Activated T-helper 1 cell treated with anti-CD3 and anti-CD28 coated beads, Interleukin-12 subunit alpha, Interleukin-12 subunit beta, Interleukin-2, Interleukin-4 antibody, amounts not matched to agents 30 ng/mL and 10 ng/mL and 1 ng/mL, durations not matched to agents 14 hours and 24 hours and 36 hours (primary cell): ENCODE measurements at regions not wholly inside any gene's neighbourhood (a gene's known extent, or its start where the extent isn't known, plus 50 kb on each side); places are given as distances from the start of the nearest gene placed in this dataset.

Experiments used
- DNase-seq: peaks from one replicate; pipeline ENCODE4 v3.0.0; 2021; ENCODE audit warnings: low spot score
- H3K27ac Mint-ChIP-seq: one replicate; pipeline ENCODE4 v1.8.0; 2021; ENCODE audit warnings: mild to moderate bottlenecking, mixed read lengths
- H3K27me3 Mint-ChIP-seq: one replicate; pipeline ENCODE4 v1.8.0; 2022; ENCODE audit warnings: mild to moderate bottlenecking, moderate library complexity, mixed read lengths; ENCODE audit not compliant: insufficient read depth
- H3K36me3 Mint-ChIP-seq: one replicate; pipeline ENCODE4 v1.8.0; 2021; ENCODE audit warnings: low read depth, mixed read lengths
- H3K4me1 Mint-ChIP-seq: one replicate; pipeline ENCODE4 v1.8.0; 2021; ENCODE audit warnings: low read depth, mixed read lengths
- H3K4me3 Mint-ChIP-seq: one replicate; pipeline ENCODE4 v1.8.0; 2021; ENCODE audit warnings: mild to moderate bottlenecking, moderate library complexity, mixed read lengths
- H3K9me3 Mint-ChIP-seq: one replicate; pipeline ENCODE4 v1.8.0; 2021; ENCODE audit warnings: mixed read lengths
- intact Hi-C: fragments of 100-400 bp; cut with micrococcal nuclease; formaldehyde crosslinking; loops from one replicate; pipeline ENCODE4 v1.15.1; 2024

DNA sequence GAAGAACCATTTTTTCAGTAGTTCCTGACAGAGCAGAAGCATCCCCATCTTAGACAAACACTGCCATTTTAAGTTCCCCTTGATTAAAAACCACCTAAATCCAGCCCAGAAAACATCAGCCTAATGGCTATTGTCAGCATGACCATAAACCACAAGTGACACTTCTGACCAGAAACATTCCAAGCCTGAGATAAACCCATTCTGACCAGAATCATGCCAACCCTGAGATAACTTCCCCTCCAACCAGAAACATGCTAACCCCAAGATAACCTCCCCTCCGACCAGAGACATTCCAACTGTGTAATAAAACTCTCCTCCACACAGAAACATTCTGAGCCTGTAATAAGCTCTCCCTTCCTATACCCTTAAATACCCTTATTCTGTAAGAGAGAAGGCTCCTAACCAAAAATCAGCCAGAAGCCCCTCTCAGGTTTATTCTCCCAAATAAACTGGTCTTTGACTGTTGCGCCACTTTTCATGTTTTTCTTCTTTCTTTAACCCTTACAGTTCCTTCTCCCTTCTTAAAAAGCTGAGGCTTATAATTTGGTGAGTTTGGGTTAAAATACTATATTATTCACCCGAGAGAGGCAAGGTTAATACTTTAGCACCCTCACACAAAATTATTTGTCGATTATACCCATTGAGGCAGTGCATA is 149.7 kb downstream of the HNMT start:
- no peak overlapping the region for H3K27ac Mint-ChIP-seq
- intact Hi-C loops = no loop called here
- no peaks in the 10 kb centered on the region for H3K36me3 Mint-ChIP-seq
- H3K4me3 Mint-ChIP-seq = no peak overlapping the region
- no peak for DNase-seq
- H3K27me3 Mint-ChIP-seq = no peaks in the 10 kb centered on the region
- H3K9me3 Mint-ChIP-seq = no peaks in the 10 kb centered on the region
- no peaks in the 10 kb centered on the region for H3K4me1 Mint-ChIP-seq

DNA sequence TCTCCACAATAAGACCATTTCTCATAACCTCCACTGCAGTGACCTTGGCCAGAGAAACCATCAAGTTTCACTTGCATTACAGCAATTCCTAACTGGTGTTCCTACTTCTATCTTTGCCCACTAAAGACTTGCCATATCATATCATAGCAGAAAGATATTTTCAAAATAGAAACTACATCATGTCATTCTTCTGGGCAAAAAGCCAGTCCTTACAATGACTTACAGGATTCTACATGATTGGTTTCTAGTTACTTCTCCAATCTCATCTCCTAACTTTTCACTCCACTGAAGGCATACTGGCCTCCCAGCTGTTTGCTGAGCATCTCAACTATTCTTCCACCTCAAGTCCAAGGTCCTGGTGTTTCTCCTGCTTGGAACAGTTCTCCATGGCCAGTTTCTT is 151.4 kb downstream of the HNMT start:
- Mint-ChIP-seq H3K4me3 (no peak overlapping the region), H3K27me3 (no peaks in the 10 kb centered on the region), H3K36me3 (no peaks in the 10 kb centered on the region), H3K27ac (no peak overlapping the region), H3K9me3 (no peaks in the 10 kb centered on the region), H3K4me1 (no peaks in the 10 kb centered on the region)
- intact Hi-C loops = no loop called here
- no peak for DNase-seq

DNA sequence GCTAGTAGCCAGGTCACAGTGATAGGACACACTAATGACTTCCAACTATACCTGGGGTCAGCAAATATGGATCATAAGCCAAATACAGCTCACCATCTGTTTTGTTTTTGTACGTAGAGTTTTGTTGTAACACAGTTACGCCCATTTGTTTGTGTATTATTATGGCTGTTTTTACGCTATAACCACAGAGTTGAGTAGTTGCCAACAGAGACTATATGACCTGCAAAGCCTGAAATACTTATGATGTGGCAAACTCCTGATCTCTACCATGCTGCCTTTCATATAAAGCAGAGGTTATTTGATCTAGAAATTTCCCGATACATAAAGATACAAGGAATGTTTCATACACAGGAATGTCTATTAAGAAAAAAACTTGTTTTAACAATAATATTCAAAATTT is 152.2 kb downstream of the HNMT start:
- no peaks in the 10 kb centered on the region for H3K9me3 Mint-ChIP-seq
- no peak overlapping the region for H3K27ac Mint-ChIP-seq

DNA sequence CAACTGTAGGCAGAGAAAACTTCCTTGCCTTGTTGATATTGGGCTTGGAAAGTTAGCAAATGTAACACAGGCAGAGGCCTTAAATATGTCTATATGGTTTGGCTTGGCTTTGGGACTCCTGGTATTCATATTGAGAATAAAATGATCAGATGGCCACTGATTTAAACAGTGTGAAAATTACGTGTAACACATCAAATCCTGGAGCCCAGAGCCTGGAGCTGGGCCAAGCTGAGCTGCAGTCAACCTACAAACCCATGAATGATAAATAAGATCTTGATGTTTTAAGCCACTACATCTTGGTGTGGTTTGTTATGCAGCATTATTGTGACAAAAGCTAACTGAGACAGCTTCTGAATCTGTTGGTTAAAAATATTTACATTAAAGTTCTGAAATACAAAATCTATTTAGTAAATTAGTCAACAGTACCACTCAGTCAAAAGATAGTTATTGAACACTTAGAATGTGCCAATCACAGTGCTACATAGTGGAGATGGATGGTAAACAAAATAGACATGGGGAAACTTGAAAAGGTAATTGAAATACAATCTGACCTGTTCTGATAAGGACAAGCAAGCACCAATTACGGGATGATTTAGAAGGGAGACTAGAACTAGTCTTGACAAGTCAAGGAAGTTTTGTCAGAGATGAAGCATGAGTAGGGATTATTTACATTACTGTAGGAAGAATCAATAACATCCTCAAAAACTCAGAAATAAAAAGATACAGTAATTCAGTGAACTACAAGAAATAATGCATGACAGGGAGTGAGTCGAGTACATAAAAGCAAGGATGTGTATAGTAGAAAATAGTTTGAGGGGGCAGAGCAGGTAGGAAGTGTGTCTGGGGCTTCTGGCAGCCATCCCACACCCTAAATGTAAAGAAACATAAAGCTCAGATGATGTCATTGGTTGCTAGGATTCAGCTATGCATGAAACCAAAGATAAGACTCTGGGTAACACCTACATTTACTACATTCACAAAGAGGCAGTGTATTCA is 157.7 kb downstream of the HNMT start:
- H3K4me1 Mint-ChIP-seq = no peaks in the 10 kb centered on the region
- no peaks in the 10 kb centered on the region for H3K27me3 Mint-ChIP-seq
- no peak for DNase-seq
- intact Hi-C loops = no loop called here
- H3K36me3 Mint-ChIP-seq = no peaks in the 10 kb centered on the region
- H3K27ac Mint-ChIP-seq = no peak overlapping the region
- H3K4me3 Mint-ChIP-seq = no peak overlapping the region
- no peaks in the 10 kb centered on the region for H3K9me3 Mint-ChIP-seq

More for the DNA sequence above, 152.2 kb downstream of the HNMT start:
- no peak overlapping the region for H3K4me3 Mint-ChIP-seq
- no peaks in the 10 kb centered on the region for H3K36me3 Mint-ChIP-seq
- intact Hi-C loops = no loop called here
- H3K4me1 Mint-ChIP-seq = no peaks in the 10 kb centered on the region
- H3K27me3 Mint-ChIP-seq = no peaks in the 10 kb centered on the region
- DNase-seq = no peak

DNA sequence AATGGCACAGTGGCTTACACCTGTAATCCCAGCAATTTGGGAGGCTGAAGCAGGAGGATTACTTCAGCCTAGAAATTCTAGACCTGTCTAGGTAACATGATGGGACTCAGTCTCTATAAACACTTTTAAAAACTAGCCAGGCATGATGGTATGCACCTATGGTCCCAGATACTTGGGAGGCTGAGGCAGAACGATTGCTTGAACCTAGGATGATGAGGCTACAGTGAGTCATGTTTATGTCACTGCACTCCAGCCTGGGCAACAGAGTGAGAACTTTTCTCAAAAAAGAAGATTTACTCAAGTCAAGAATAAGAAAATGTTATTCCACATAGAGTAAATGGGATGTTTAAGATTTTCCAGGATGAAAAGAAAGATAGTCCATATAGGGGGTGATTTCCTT is 158.6 kb downstream of the HNMT start:
- H3K27me3 Mint-ChIP-seq = no peaks in the 10 kb centered on the region
- no peaks in the 10 kb centered on the region for H3K9me3 Mint-ChIP-seq
- no peaks in the 10 kb centered on the region for H3K36me3 Mint-ChIP-seq
- no peaks in the 10 kb centered on the region for H3K4me1 Mint-ChIP-seq
- no peak overlapping the region for H3K4me3 Mint-ChIP-seq
- intact Hi-C loops = no loop called here
- no peak overlapping the region for H3K27ac Mint-ChIP-seq
- DNase-seq = no peak

DNA sequence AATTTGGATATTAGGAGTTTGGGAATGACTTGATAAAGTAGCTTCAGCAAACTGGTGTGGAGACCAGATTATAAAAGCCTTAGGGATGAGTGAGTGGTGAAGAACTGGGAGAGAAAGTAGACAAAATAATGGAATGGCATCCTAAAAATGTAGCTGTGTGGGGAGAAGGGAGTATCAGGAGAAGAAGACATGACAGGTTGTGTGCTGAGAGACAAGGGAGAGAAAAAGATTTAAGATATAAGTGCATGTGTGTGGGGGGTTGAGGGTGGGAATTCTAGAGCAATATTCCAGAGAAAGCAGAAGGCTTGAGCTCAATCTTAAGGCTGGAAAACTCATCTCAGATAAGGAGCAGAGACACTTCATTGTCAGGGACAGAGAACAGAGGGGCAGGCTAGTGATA is 159.5 kb downstream of the HNMT start:
- Mint-ChIP-seq H3K4me3 (no peak overlapping the region), H3K36me3 (no peaks in the 10 kb centered on the region), H3K9me3 (no peaks in the 10 kb centered on the region), H3K27me3 (no peaks in the 10 kb centered on the region), H3K4me1 (no peaks in the 10 kb centered on the region), H3K27ac (no peak overlapping the region)
- intact Hi-C loops = no loop called here
- DNase-seq = no peak

DNA sequence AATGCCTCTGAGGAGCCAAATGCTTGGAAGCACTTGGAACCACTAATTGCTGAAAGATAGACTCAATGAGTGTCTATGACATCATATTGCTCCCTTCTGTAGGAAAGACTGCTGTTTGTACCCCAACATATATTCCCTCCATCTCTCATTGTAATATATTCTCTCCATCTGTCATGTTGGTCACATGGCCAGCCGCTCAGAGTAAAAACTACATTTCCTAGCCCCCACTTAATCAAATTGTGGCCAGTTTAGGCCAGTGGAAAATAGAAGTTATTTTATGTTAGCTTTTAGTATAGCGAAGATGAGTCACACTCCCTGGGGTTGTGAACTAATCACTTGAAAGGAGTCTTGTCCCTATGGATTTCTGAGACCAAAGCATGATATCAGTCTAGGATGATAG is 160.2 kb downstream of the HNMT start:
- intact Hi-C loops = no loop called here
- Mint-ChIP-seq H3K27me3 (no peaks in the 10 kb centered on the region), H3K4me3 (no peak overlapping the region), H3K9me3 (no peaks in the 10 kb centered on the region), H3K4me1 (no peaks in the 10 kb centered on the region), H3K36me3 (no peaks in the 10 kb centered on the region), H3K27ac (no peak overlapping the region)
- DNase-seq = no peak

DNA sequence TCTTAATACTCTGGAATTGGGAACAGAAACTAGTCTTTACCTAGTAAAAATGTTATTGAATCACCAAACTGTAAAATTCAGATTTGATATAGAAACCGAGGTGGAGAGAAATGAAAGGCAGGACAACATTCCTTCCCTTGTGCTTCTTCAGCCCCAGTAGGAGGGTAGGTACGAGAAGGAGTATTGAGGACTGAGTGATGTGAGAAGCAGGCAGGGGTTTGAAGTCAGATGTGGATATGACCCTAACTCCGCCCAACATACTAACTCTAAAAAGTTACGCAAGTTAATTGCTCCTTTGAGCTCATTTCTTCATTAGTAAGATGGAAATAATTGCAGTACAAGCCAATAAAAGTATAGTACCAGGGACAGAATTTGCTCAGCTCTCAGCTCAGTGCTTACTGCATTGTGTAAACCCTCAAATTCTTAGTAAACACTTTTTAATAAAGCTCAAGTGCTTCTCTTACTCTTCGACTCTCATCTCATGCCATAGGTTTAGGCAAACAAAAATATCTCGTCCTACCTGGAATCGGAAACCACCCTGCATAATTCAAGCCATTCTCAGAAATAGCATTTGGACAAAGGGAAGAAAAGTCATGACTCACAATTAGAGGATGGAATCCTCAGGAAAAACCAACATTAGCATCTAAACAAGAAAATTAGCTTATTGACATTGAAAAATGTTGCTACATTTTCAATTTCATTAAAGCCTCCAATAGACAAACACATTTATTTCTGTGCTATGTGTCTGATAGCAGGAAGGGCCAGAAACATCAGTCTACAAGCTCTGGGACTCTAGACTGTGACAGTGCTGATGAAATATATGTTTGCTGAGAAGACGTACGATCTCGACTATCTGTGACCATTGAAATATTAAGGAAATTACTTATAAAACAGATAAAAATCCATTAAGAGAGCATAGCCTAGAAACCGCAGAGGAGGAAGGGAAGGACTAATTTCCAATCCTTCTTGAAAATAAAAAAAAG is 161.3 kb downstream of the HNMT start:
- intact Hi-C loops = no loop called here
- H3K4me3 Mint-ChIP-seq = no peak overlapping the region
- H3K4me1 Mint-ChIP-seq = no peaks in the 10 kb centered on the region
- H3K27ac Mint-ChIP-seq = no peak overlapping the region
- no peaks in the 10 kb centered on the region for H3K9me3 Mint-ChIP-seq
- H3K27me3 Mint-ChIP-seq = no peaks in the 10 kb centered on the region
- no peak for DNase-seq
- no peaks in the 10 kb centered on the region for H3K36me3 Mint-ChIP-seq

DNA sequence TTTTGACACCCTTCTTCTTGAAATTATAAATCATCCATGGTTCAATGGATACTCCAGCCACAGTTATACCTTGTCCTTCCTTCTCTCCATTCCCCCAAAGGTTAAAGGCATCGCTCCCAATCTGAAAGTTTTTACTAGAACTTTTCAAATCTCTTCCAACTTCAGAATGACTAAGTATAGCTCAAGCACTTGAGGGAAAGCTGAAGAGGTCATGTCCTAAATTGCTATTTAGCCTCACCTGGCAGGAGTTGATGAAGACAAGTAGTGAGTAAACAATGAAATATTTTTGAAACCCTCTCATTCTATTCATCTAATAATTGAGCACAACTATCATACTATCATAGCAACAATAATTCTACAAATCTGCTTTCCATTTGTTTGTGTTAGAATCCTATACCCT is 167.8 kb downstream of the HNMT start:
- intact Hi-C loops = no loop called here
- Mint-ChIP-seq H3K27me3 (no peaks in the 10 kb centered on the region), H3K4me1 (no peaks in the 10 kb centered on the region), H3K9me3 (no peaks in the 10 kb centered on the region), H3K27ac (no peak overlapping the region), H3K36me3 (no peaks in the 10 kb centered on the region), H3K4me3 (no peak overlapping the region)
- DNase-seq = no peak

DNA sequence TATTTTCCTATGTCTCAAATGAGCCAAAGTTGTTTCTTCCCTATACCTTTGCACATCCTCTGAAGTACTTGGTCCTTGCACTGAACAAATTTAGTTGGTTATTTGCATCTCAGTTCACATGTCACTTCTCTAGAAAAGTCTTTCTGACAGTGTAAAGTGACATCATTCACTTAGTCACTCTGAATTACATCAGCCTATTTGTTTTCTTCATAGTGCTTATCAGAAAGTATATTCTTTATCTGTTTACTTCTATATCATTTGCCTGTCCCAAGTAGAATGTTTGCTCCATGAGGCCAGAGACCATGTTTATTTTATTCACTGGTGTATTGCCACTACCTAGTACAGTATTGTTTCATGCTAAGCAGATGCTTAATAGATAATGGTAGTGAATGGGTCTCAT is 173.7 kb downstream of the HNMT start:
- intact Hi-C loops = no loop called here
- H3K27ac Mint-ChIP-seq = no peak overlapping the region
- H3K36me3 Mint-ChIP-seq = no peaks in the 10 kb centered on the region
- H3K4me3 Mint-ChIP-seq = no peak overlapping the region
- H3K4me1 Mint-ChIP-seq = no peaks in the 10 kb centered on the region
- H3K9me3 Mint-ChIP-seq = peaks cover 5% of the 10 kb centered on the region
- no peaks in the 10 kb centered on the region for H3K27me3 Mint-ChIP-seq
- DNase-seq = no peak

DNA sequence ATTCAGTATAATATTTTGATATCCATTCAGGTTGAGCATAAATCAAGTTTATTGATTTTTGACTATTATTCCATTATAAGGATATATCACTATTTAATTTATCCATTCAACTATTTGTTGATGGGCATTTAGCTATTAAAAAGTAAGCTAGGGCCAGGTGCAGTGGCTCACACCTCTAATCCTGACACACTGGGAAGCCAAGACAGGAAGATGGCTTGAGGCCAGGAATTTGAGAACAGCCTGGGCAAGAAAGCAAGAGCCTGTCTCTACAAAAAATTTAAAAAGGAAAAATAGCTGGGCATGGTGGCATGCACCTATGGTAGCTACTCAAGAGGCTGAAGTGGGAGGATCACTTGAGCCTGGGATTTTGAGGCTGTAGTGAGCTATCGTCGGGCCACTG is 183.5 kb downstream of the HNMT start:
- Mint-ChIP-seq H3K27ac (no peak overlapping the region), H3K36me3 (no peaks in the 10 kb centered on the region), H3K9me3 (no peaks in the 10 kb centered on the region), H3K4me1 (no peaks in the 10 kb centered on the region), H3K4me3 (no peak overlapping the region), H3K27me3 (no peaks in the 10 kb centered on the region)
- DNase-seq = no peak
- intact Hi-C loops = no loop called here

DNA sequence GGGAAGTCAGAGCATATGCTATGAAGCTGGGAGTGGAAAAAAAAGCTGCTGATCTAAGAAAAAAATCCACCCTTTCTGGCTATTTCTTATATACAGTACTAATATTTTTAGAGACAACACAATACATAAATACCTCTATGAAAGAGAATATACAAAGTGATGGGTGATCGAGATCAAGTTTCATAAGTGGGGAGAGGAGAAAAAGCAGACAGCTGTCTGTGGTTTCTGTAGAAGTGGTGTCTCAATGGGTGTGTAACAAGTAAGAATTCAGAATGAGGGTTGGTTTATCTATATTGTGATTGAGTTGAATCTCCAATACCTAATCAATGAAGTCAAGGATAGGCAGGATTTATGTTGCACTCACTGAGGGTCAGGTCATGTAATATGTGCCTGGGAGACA is 191.0 kb downstream of the HNMT start:
- H3K36me3 Mint-ChIP-seq = no peaks in the 10 kb centered on the region
- intact Hi-C loops = no loop called here
- H3K27ac Mint-ChIP-seq = no peak overlapping the region
- H3K9me3 Mint-ChIP-seq = no peaks in the 10 kb centered on the region
- H3K27me3 Mint-ChIP-seq = no peaks in the 10 kb centered on the region
- no peaks in the 10 kb centered on the region for H3K4me1 Mint-ChIP-seq
- no peak overlapping the region for H3K4me3 Mint-ChIP-seq
- no peak for DNase-seq

DNA sequence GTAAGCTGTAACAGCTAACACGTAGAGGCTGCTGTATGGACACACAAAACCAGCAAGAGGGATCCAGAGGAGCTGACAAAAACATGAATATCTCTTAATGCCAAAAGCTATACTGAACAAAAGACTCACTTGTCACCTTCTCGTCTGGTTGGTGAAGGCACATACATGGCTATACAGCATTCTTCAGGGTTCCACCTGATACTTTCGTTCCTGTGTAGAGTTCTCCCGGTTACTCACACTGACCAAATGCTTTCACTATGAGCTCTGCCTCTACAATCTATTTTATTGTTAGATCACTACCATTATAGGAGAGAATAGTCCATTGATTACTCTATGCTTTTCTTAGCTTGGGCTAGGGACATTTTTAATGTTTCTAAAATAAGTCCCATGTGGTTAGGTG is 193.1 kb downstream of the HNMT start:
- H3K4me1 Mint-ChIP-seq = no peaks in the 10 kb centered on the region
- intact Hi-C loops = no loop called here
- no peak overlapping the region for H3K4me3 Mint-ChIP-seq
- no peaks in the 10 kb centered on the region for H3K36me3 Mint-ChIP-seq
- DNase-seq = no peak
- H3K9me3 Mint-ChIP-seq = no peaks in the 10 kb centered on the region
- no peak overlapping the region for H3K27ac Mint-ChIP-seq
- H3K27me3 Mint-ChIP-seq = no peaks in the 10 kb centered on the region
